ENCODE measurements at regions not wholly inside any gene's neighbourhood (a gene's known extent, or its start where the extent isn't known, plus 50 kb on each side); places are given as distances from the start of the nearest gene placed in this dataset.
"Not testable (repeated sequence)": the region's sequence is repeated elsewhere in the genome, so short reads cannot be mapped to it uniquely, and the experiment has no call there.

GRCh38 chr5:98170994-98171393, 602.5 kb upstream of the RGMB start:
- H3K4me3 ChIP-seq (ENCODE audit: low read length), result no peak overlapping the region
- no peaks in the 10 kb centered on the region for H3K4me1 ChIP-seq (ENCODE audit: insufficient read depth, low read length)
- H3K9ac ChIP-seq (ENCODE audit: low read depth, low read length), result no peak overlapping the region
- 72% methylated on average over 5 of the region's 5 CpGs for WGBS
- no peaks in the 10 kb centered on the region for H3K36me3 ChIP-seq (ENCODE audit: insufficient read depth, low read length)
- H3K9me3 ChIP-seq (ENCODE audit: insufficient read depth, low read depth, low read length), result no peaks in the 10 kb centered on the region
- H3K27me3 ChIP-seq (ENCODE audit: insufficient read depth, low read length), result no peaks in the 10 kb centered on the region
- H3K27ac ChIP-seq (ENCODE audit: low read depth, low read length), result no peak overlapping the region

GRCh38 chr5:98173334-98173733, 600.1 kb upstream of the RGMB start:
- Histone ChIP-seq H3K9me3 (ENCODE audit: insufficient read depth, low read depth, low read length) (no peaks in the 10 kb centered on the region), H3K36me3 (ENCODE audit: insufficient read depth, low read length) (no peaks in the 10 kb centered on the region), H3K9ac (ENCODE audit: low read depth, low read length) (no peak overlapping the region), H3K27me3 (ENCODE audit: insufficient read depth, low read length) (no peaks in the 10 kb centered on the region), H3K4me1 (ENCODE audit: insufficient read depth, low read length) (no peaks in the 10 kb centered on the region), H3K4me3 (ENCODE audit: low read length) (no peak overlapping the region), H3K27ac (ENCODE audit: low read depth, low read length) (no peak overlapping the region)

- no peaks in the 10 kb centered on the region for H3K4me1 ChIP-seq (ENCODE audit: insufficient read depth, low read length)
Observed at GRCh38 chr5:98175474-98175873, 598.0 kb upstream of the RGMB start.

GRCh38 chr5:98179791-98180755, 593.4 kb upstream of the RGMB start:
- 80% methylated on average over 7 of the region's 8 CpGs for WGBS
- Histone ChIP-seq H3K9me3 (ENCODE audit: insufficient read depth, low read depth, low read length) (peaks cover 6% of the 10 kb centered on the region; the same call in 1 of the 2 replicates), H3K4me1 (ENCODE audit: insufficient read depth, low read length) (no peaks in the 10 kb centered on the region), H3K4me3 (ENCODE audit: low read length) (no peak overlapping the region), H3K9ac (ENCODE audit: low read depth, low read length) (no peak overlapping the region), H3K27ac (ENCODE audit: low read depth, low read length) (no peak overlapping the region), H3K36me3 (ENCODE audit: insufficient read depth, low read length) (no peaks in the 10 kb centered on the region), H3K27me3 (ENCODE audit: insufficient read depth, low read length) (no peaks in the 10 kb centered on the region)

More at GRCh38 chr5:98175474-98175873, 598.0 kb upstream of the RGMB start:
- H3K27me3 ChIP-seq (ENCODE audit: insufficient read depth, low read length), result no peaks in the 10 kb centered on the region
- H3K9me3 ChIP-seq (ENCODE audit: insufficient read depth, low read depth, low read length), result no peaks in the 10 kb centered on the region
- H3K4me3 ChIP-seq (ENCODE audit: low read length), result no peak overlapping the region
- H3K36me3 ChIP-seq (ENCODE audit: insufficient read depth, low read length), result no peaks in the 10 kb centered on the region
- no peak overlapping the region for H3K9ac ChIP-seq (ENCODE audit: low read depth, low read length)
- H3K27ac ChIP-seq (ENCODE audit: low read depth, low read length), result no peak overlapping the region

- WGBS, result 88% methylated on average over 1 of the region's 1 CpG
- H3K27ac ChIP-seq (ENCODE audit: low read depth, low read length), result no peak overlapping the region
Observed at GRCh38 chr5:98186128-98186527, 587.3 kb upstream of the RGMB start.

GRCh38 chr5:98187945-98188344, 585.5 kb upstream of the RGMB start:
- Histone ChIP-seq H3K9ac (ENCODE audit: low read depth, low read length) (no peak overlapping the region), H3K9me3 (ENCODE audit: insufficient read depth, low read depth, low read length) (peaks cover 6% of the 10 kb centered on the region; the same call in 1 of the 2 replicates), H3K4me1 (ENCODE audit: insufficient read depth, low read length) (no peaks in the 10 kb centered on the region), H3K4me3 (ENCODE audit: low read length) (no peak overlapping the region), H3K27ac (ENCODE audit: low read depth, low read length) (no peak overlapping the region), H3K36me3 (ENCODE audit: insufficient read depth, low read length) (no peaks in the 10 kb centered on the region), H3K27me3 (ENCODE audit: insufficient read depth, low read length) (no peaks in the 10 kb centered on the region)
- 100% methylated on average over 1 of the region's 1 CpG for WGBS

More at GRCh38 chr5:98186128-98186527, 587.3 kb upstream of the RGMB start:
- Histone ChIP-seq H3K4me1 (ENCODE audit: insufficient read depth, low read length) (no peaks in the 10 kb centered on the region), H3K4me3 (ENCODE audit: low read length) (no peak overlapping the region), H3K36me3 (ENCODE audit: insufficient read depth, low read length) (no peaks in the 10 kb centered on the region), H3K27me3 (ENCODE audit: insufficient read depth, low read length) (no peaks in the 10 kb centered on the region), H3K9ac (ENCODE audit: low read depth, low read length) (no peak overlapping the region), H3K9me3 (ENCODE audit: insufficient read depth, low read depth, low read length) (peaks cover 6% of the 10 kb centered on the region; the same call in 1 of the 2 replicates)

- H3K9me3 ChIP-seq (ENCODE audit: insufficient read depth, low read depth, low read length); H3K9ac ChIP-seq (ENCODE audit: low read depth, low read length); H3K27me3 ChIP-seq (ENCODE audit: insufficient read depth, low read length); H3K4me1 ChIP-seq (ENCODE audit: insufficient read depth, low read length); H3K36me3 ChIP-seq (ENCODE audit: insufficient read depth, low read length); H3K4me3 ChIP-seq (ENCODE audit: low read length); H3K27ac ChIP-seq (ENCODE audit: low read depth, low read length): not testable (repeated sequence)
- 88% methylated on average over 1 of the region's 4 CpGs for WGBS
Observed at GRCh38 chr5:98190344-98190743, 583.1 kb upstream of the RGMB start.

GRCh38 chr5:98193921-98194760, 579.3 kb upstream of the RGMB start:
- Histone ChIP-seq H3K27me3 (ENCODE audit: insufficient read depth, low read length) (no peaks in the 10 kb centered on the region), H3K9me3 (ENCODE audit: insufficient read depth, low read depth, low read length) (no peaks in the 10 kb centered on the region), H3K9ac (ENCODE audit: low read depth, low read length) (no peak overlapping the region), H3K27ac (ENCODE audit: low read depth, low read length) (no peak overlapping the region), H3K4me3 (ENCODE audit: low read length) (no peak overlapping the region), H3K4me1 (ENCODE audit: insufficient read depth, low read length) (no peaks in the 10 kb centered on the region), H3K36me3 (ENCODE audit: insufficient read depth, low read length) (no peaks in the 10 kb centered on the region)
- WGBS, result 81% methylated on average over 3 of the region's 3 CpGs

- H3K27ac ChIP-seq (ENCODE audit: low read depth, low read length), result no peak overlapping the region
- H3K36me3 ChIP-seq (ENCODE audit: insufficient read depth, low read length), result no peaks in the 10 kb centered on the region
- no peak overlapping the region for H3K4me3 ChIP-seq (ENCODE audit: low read length)
- no peak overlapping the region for H3K9ac ChIP-seq (ENCODE audit: low read depth, low read length)
- H3K4me1 ChIP-seq (ENCODE audit: insufficient read depth, low read length), result no peaks in the 10 kb centered on the region
- no peaks in the 10 kb centered on the region for H3K27me3 ChIP-seq (ENCODE audit: insufficient read depth, low read length)
- no peaks in the 10 kb centered on the region for H3K9me3 ChIP-seq (ENCODE audit: insufficient read depth, low read depth, low read length)
- 88% methylated on average over 8 of the region's 9 CpGs for WGBS
Observed at GRCh38 chr5:98200726-98201541, 572.5 kb upstream of the RGMB start.

- Histone ChIP-seq H3K9me3 (ENCODE audit: insufficient read depth, low read depth, low read length) (no peaks in the 10 kb centered on the region), H3K9ac (ENCODE audit: low read depth, low read length) (no peak overlapping the region), H3K27ac (ENCODE audit: low read depth, low read length) (no peak overlapping the region), H3K36me3 (ENCODE audit: insufficient read depth, low read length) (no peaks in the 10 kb centered on the region), H3K27me3 (ENCODE audit: insufficient read depth, low read length) (no peaks in the 10 kb centered on the region), H3K4me1 (ENCODE audit: insufficient read depth, low read length) (no peaks in the 10 kb centered on the region), H3K4me3 (ENCODE audit: low read length) (no peak overlapping the region)
- 100% methylated on average over 1 of the region's 1 CpG for WGBS
Observed at GRCh38 chr5:98204798-98205197, 568.7 kb upstream of the RGMB start.
